Fibroblast of peridontal ligament (primary cell): ENCODE measurements at regions not wholly inside any gene's neighbourhood (a gene's known extent, or its start where the extent isn't known, plus 50 kb on each side); places are given as distances from the start of the nearest gene placed in this dataset.

Source experiments
- DNase-seq: peaks from one replicate; pipeline ENCODE4 v3.0.0-alpha.2; 2010; ENCODE audit errors: extremely low read depth

- no peak for DNase-seq
These were observed 54.2 kb upstream of the ANKRD1 start for GRCh38 chr10:90975096-90975495.

DNA sequence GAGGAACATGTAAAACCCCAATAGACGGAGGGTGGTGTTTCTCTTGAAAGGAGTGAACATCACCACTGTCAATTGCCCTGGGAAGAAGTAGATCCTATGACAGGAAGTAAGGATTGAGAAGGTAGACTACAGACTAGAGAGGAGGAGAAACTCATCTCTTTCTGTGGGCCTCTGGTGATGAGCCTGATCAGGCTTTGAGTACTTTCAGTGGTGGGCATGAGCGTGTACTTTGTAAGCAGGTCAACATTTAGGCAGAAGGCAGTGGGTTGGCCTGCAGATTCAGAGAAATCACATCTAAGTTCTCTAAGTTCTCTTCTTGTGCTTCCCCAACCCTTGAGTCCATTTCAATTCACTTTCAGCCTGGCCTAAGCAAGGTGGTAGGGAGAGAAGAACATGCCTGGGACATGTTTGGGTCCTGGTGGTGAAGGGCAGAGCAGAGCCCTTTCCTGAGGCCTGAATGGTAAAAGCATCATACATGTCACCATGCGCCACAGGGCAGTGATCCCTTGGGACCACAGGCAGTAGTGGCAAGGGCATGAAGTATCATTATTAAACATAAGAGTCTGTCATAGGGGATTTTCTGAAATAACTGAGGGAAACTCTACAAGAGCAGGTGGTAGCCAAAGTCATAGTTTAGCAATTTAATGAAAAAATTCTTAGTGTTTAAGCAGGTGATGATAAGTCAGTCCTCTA lies 56.4 kb upstream of the ANKRD1 start:
- DNase-seq = no peak

- no peak for DNase-seq
These were observed 57.1 kb upstream of the ANKRD1 start for GRCh38 chr10:90977855-90978486.

DNA sequence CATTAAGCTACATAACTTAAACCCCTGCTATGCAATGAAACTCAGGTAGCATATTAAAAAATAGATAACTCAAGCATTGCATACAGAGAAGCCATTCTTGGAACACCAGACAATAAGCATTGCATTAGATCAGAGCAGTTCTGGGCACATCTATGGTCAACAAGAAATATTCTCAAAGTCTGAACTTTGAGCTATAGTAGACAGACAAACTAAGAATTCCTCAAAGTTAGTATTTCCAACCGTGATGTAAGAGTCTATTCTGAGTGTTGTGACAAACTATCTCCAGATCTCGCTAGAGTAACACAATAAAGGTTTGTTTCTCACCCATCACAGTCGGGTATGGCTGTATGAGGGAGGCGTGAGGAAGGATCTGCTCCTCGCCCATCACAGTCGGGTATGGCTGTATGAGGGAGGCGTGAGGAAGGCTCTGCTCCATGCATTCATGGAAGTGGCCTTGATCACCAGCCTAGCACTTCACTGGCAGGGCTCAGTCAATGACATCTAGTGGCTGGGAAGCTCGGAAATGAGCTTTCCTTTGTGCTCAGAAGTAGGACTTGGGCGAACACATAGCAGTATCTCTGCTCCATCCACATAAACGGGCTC lies 61.6 kb upstream of the ANKRD1 start:
- no peak for DNase-seq

DNA sequence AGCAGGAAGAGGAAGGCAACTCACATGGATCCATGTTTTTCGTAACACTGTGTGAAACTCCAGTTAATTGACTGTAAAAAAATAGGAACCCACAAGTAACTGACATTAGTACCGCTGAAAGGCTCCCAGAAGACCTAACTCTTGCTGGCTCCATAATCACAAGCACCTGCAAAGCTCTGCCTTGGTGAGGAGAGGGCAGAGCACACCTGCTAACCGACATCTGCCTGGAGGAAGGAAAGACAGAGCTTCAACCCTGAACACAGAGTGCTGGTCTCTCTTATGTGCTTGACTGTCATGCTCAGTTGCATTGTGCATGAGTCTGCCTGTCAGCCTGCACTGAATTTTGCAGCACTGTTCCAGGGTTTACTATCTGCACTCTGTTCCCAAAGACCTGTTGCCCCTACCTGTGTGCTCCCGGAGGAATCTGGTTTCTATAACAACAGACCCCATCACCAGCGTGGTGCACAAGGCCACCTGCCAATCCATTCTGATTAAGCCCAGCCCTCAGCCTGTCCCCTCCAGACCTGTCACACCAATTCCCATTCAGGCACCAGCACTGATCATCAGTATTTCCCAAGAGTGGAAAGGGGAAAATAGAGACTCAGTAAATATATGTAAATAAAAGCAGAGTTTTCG lies 63.1 kb upstream of the ANKRD1 start:
- DNase-seq = no peak

GRCh38 chr10:90984898-90985297 lies 64.0 kb upstream of the ANKRD1 start:
- DNase-seq = no peak

- no peak for DNase-seq
These were observed 64.5 kb upstream of the ANKRD1 start for GRCh38 chr10:90985321-90985933.

- DNase-seq = no peak
These were observed 65.4 kb upstream of the ANKRD1 start for GRCh38 chr10:90986136-90986760.

DNA sequence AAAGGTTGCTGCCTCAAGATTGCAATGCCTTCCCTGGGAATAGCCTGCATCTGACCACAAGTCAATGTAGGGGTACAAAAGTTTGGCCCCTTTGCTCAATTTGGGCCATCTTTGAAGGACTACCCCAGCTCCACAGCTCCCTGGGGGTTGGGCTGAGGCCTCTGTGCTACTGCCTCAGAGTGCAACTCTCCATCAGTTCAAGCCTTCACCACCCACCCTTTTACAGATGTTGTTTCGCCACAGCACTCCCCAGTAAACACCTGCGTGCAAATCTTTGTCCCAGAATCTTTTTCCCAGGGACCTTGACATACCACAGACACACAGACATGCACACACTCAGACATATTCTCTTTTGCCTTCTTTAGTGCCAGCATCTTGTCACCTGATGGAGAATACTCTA lies 66.0 kb upstream of the ANKRD1 start:
- DNase-seq = no peak

GRCh38 chr10:90987383-90987782 lies 66.5 kb upstream of the ANKRD1 start:
- DNase-seq = no peak

DNA sequence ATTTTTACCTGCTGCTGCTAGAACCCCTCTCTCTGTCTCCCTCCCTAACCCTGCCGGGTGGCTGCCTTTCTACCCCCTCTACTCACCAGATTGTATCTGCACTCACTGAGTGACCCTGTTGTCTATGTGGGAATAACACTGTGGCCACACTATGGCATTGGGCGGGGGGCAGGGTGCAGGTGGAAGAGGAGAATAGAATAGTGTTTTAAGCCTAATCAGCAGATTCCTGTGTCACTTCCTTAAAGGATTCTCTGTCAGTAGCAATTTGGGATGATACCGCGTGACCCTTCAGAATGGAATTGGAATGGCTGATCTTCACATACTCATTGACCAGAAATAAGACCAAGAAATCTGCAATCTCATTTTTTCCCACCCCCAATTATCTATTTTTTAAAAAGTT lies 67.1 kb upstream of the ANKRD1 start:
- no peak for DNase-seq

GRCh38 chr10:90988802-90989201 lies 67.9 kb upstream of the ANKRD1 start:
- no peak for DNase-seq

DNA sequence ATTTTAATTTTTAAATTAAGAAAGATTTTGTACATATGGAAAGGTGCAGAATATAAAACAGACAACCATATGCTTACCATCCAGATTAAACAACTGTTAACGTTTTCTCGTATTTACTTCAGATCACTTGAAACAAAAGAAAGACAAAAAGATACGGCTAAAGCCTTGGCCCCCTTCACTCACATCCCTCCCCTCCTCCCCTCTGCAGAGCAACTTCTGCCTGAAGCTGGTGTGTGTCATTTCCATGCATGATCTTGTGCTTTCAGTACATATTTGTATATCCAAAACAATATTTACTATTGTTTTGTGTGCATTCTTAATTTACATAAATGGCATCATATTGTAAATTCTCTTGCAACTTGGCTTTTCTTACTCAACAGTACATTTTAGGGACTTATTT lies 68.5 kb upstream of the ANKRD1 start:
- no peak for DNase-seq

DNA sequence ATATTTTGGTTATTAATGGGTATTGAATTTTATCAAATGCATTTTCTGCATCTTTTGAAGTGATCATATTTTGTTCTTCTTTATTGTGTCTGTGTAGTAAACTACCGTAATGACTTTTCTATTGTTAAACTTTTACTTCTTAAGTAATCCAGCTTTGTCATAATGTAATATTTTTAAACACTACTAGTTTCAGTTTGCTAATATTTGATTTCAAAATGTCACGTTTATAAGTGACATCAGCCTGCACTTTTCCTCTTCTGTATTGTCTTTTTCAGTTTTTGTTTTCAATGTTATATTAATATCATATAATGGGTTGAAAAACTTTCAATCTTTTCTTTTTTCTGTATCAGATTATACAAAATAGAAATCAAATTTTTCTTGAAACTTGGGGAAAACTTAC lies 71.6 kb upstream of the ANKRD1 start:
- no peak for DNase-seq

DNA sequence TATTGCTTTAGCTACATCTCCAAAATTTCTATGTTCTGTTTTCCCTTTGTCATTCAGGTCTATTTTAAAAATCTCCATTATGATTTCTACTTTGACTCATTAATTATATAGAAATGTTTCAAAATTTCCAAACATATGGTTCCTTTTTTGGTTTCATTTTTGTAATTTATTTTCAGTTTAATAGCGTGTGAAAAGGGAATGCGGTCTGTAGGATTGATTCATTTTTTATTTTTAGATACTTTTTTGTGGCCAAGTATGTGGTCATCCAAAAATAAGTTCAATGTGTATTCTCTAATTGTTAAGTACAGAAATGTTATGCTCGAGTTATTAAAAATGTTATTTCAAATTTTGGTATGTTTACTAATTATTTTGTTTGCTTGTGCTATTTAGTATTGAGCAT lies 72.5 kb upstream of the ANKRD1 start:
- DNase-seq = peak; percentile 70

DNA sequence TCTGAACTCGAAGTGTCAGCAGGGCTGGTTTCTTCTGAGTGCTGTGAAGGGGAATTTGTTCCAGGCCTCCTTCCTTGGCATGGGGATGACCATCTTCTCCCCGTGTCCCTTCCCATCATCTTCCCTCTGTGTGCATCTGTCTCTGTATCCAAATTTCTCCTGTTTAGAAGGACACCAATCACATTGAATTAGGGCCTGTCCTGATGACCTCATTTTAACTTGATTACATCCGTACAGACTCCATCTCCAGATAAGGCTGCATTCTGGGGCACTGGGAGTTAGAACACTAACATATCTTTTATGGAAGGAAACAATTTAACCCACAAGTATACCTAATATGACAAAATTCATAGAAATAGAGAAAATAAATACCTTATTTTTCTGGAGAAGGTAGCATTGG lies 76.8 kb upstream of the ANKRD1 start:
- no peak for DNase-seq

DNA sequence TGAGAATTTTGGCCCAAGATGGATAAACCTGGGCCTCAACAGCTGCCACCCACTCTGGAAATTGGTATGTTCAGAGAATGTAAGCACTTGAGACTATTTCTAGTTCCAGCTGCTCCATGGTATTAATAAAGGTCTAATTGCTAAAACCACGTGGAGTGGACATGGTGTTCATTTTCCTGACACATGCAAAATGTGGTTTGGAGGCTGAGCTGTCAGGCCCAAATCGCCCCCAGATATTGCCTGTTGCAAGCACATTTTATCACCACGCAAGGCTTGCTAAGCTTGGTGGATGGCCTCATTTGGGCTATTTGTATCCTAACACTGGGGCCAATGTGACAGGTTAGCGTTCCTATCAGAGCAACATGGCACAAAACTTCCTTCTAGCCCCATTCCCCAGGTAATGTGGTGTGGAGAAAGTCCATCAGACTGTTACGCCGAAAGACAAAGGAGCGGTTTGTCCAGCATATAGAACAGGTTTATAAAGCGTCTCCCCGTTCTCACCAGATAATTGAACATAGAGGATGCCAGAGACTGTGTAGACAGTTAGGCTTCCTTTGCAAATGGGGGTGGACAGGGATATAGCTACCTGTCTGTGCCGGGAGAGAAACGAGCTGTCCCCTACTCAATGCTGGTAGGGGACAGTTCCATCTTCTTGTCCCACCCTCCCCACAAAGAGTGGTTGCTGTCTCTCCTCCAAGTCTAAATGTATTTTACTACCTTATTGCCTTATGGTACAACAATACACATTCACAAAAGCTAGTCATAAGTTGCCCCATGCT lies 78.0 kb upstream of the ANKRD1 start:
- no peak for DNase-seq

DNA sequence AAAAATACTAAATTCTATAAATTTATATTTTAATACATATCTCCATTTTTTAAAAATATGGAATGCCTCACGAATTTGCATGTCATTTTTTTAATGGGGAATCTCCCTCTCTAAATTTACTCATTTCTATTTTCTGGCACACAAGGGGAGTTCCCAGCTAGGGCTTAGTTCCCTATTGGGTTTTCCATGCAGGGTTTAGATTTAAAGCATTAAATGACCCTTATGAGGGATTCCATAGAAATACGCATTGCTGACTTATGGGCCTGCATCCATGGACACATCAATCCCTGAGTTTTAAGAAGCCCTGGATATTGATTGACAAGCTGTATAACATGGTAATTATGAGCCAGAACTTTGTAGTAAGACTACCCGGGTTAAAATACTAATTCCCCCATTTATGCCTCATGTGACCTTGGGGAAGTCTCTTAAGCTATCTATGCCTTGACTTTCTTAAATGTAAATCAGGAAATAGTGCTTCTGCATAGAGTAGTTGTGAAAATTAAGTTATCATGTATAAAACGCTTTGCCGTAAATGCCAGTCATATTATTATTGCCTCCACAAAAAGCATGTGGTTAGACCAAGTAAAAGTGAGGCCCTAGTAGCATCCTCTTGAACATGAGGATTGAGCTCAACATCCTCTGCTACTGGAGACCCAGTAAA lies 78.8 kb upstream of the ANKRD1 start:
- no peak for DNase-seq

- no peak for DNase-seq
These were observed 79.6 kb upstream of the ANKRD1 start for GRCh38 chr10:91000470-91000869.

GRCh38 chr10:91000985-91001384 lies 80.1 kb upstream of the ANKRD1 start:
- no peak for DNase-seq

DNA sequence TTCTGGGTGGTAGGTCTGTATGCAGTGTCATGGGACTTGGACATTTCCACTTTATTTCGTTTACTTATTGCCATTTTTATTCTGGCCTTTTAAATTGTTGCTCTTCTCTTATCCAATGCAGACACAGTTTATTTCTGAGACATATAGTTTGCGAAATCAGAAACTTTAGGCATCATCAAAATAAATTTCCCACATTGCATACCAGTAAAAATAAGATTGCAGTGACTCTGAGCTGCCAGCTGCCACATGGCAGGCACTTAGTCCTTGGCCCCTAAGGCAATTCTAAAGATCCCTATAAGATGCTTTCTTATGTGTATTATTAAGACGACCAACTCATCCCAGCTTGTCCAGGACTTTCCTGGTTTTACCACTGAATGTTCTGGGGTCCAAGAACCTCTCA lies 81.8 kb upstream of the ANKRD1 start:
- DNase-seq = peak; percentile 19
